Renal pelvis (tissue), 1 donor: ENCODE measurements at regions not wholly inside any gene's neighbourhood (a gene's known extent, or its start where the extent isn't known, plus 50 kb on each side); places are given as distances from the start of the nearest gene placed in this dataset.
A peak's percentile ranks its signal among the peaks of the same experiment; 100 is the strongest.

Experiments used
- DNase-seq: peaks from one replicate; pipeline ENCODE4 v3.0.0-alpha.2; 2013

DNA sequence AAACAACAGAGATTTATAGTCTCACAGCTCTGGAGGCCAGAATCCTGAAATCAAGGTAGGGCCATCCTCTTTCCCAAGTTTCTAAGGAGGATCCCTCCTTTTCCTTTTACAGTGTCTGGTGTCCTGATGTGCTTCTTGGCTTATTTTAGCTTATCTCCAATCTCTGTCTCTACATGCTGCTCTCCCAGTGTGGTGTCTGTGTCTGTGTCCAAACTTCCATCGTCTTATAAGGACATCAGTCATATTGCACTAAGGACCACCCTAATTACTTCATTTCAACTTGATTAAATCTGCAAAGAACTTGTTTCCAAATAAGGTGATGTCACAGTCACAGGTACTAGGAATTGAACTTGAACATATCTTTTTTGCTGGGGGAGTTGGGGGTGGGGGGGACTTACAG lies 529.6 kb downstream of the DHX35 start:
- DNase-seq: no peak

DNA sequence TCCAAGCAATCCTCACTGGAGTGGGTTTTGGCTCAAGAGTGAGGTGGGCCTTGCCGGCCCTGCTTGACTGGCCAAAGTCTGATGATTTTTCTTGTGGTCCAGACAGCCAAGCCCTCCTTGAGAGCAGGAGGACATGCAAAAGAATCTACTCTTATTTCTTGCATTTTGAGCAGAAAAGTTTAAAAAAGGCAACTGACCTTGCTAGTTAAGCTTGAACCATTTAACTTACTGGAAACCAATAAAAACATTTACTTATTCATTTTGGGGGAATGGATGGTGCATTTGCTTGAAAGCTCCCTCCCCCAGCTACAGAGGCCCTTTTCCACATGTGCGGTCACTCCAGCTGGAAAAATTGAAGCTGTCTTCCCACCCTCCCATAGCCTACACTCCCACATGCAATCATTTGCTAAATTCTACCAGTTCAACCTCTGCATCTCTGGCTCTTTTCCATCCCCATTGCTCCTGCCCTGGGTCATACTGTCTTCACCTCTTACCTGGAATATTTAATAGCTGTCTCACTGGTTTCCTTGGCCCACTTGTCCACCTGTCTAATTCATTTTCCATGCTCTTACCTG lies 527.9 kb downstream of the DHX35 start:
- no peak for DNase-seq

DNA sequence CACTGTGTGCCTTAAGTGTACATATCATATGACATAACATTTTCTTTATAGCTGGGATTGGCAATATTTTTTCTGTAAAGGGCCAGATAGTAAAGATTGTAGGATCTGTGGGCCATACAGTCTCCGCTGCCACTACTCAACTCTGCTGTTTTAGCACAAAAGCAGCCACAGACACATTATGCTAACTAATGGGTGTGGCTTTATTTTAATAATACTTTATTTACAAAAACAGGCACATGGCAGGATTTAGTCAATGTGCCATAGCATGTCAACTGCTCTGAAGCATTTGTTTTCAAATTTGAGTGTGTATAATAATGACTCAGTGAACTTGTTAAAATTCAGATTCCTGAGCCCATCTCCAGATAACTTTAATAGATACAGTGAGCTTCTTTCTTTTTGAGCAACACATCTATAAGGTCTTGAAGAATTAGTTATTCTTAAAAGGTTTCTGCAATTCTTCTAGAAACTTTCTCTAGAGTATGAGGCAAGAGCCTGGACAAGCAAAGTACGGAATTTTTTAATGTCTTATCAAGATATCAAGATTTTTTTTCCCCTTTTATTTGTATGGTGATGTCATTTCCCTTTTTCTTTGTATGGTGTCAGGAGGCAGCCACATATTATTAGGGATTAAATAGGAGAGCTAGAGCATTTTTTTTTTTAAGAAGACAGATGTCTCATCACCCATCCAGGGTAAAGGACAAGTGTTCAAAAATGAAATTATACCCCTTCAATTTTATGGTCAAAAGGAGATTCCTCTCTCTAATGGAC lies 518.3 kb downstream of the DHX35 start:
- no peak for DNase-seq

DNA sequence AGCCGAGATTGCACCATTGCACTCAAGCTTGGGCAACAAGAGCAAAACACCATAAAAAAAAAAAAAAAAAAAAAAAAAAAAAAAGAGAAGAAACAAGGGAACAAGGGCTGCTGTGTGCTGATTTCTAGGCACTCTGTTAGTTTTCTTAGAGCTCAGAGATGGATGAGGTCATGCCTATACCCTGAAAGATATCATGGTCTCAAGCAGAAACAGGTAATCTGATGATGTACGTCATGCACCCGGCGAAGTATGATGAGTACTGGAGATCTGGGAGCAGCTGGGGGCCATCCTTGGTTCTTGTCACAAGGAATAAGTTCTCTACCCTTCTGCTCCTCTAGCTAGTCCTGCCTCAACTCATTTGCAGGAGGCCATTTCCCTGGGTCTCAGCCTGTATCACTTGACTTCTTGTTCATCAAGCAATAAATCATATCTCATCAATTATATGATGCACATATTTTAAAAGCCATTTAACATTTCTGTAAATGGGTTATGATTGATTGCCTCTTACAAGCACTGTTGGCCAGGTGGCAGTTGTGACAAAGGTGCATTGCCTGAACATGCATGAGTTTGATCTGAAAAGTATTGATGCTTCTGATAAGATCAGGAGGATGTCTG lies 517.2 kb downstream of the DHX35 start:
- no peak for DNase-seq

DNA sequence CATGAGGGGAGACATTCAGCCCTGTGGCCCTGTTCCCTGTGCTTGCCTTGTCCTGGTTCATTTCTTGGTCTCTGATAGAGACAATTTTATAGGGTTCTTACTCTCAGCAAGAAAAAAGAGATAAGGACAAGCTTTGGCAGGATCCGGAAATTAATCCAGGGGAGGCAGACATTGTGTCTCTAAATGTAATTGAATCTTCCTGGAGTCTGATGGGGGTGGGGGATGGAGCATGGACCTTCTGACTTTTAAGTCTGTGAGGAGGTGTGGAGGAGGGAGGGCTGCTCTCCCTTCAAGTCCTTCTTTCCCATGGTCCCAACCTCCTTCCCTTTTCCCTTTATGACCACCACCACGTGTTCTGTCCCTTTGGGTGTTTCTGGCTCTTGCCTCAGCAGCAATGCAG lies 512.7 kb downstream of the DHX35 start:
- peak; percentile 60 for DNase-seq

DNA sequence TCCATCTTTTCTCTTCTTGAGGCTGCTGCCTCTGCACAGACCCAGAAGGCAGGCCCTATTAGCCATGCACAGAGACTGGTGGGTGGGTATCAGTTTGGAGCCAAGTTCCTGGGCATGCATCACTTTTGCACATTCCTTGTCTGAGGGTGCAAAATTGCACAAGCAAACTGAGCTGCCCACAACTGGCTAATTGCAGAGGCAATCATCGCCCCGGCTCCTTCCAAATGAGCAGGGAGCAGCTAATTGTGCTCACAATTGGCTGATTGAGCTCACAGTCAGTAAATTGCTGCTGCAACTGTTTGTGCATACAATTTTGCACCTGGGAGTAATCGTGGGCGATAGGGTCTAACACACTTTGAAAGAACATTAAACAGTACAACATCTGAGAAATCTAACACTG lies 511.4 kb downstream of the DHX35 start:
- DNase-seq: no peak

DNA sequence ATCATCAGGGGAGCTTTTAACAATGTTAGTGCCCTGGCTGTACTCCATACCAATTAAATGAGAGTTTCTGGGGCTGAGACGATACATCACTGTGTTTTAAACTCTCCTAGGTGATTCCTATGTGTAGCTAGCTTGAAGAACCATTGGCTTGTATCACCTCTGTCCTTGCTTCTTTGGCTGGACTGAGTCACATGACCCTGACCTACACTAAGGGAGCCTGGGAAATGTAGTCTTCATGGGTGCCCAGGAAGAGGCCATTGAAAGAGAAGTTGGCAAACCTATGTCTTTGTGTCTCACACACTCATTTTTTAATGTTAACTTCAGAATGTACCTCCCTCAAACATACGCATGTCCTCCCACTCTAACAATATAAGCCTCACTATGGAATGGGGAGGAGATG lies 506.6 kb downstream of the DHX35 start:
- DNase-seq: no peak

DNA sequence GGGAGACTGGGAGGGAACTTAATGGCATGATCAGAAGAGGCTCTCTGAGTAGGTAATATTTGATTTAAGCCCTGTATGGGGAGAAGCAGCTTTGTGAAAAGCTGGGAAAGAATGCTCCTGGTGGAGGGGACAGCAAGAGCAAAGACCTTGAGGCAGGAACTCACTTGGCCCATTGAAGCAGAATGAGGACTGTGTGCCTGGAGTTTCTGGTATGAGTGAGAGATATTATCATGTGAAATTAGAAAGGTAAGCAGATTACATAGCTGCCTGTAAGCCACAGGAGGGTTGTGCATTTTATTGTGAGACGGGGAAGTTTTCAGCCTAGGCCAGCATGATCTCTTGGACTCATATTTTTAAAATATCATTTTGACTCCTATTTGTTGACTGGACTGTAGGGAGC lies 502.1 kb downstream of the DHX35 start:
- DNase-seq: no peak

DNA sequence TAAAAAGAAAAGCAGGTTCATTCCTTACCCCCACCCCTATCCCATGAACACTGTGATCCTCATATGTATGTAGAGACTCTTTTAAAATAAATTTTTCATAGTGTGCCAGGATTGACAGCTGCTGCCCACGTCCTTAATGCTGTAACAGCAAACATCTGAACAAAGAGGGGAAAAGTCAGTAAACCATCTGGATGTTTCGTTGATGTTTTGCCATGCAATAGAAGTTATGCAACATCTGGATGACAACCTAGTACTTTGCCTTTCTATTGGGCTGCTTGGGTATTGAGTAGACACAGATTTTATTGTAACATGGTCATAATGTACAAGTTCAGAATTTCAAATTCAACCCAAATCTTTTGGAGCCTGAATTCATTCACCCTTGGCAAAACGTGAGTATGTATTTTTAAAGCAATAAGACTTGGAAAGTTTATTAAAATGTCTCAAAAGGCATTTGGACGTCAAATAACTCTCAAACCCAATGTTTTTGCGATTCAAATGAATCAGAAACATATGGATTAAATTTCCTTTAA lies 500.3 kb downstream of the DHX35 start:
- no peak for DNase-seq

DNA sequence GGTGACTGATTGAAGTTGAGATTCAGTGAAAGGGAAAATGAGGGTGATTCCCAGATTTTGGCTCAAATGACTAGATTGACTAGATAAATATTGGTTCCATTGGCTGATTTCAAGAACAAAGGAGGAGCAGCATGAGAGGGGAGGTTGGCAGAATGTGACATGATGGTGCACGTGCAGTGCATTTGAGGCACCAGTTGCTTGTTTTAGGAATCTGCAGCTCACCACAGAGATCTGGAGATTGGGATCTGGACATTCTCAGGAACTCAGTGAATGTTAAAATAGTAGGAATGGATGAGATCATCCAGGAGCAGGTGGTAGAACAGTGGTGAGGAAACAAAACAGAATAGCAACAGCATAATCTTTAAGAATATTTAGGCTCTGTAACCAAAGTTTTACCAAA lies 496.3 kb downstream of the DHX35 start:
- no peak for DNase-seq

DNA sequence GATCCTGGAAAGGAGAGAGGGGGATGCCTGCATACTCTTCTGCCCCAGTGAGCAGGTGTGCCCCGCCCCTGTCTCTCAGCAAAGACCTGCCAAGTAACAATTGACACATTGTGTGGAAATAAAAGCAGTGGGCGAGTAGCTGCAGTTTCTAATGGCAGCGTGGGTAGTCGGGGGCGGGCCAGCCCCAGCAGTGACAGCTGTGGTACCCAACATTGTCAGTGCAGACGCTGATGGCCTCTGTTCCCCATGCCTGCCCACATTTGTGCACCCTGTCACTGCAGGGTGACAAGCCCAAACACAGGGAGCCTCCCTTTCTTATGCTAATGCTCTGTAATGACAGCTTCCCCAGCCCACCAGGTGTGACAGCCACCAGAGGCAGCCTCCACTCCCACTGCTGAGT lies 491.7 kb downstream of the DHX35 start:
- DNase-seq: peak; percentile 16

DNA sequence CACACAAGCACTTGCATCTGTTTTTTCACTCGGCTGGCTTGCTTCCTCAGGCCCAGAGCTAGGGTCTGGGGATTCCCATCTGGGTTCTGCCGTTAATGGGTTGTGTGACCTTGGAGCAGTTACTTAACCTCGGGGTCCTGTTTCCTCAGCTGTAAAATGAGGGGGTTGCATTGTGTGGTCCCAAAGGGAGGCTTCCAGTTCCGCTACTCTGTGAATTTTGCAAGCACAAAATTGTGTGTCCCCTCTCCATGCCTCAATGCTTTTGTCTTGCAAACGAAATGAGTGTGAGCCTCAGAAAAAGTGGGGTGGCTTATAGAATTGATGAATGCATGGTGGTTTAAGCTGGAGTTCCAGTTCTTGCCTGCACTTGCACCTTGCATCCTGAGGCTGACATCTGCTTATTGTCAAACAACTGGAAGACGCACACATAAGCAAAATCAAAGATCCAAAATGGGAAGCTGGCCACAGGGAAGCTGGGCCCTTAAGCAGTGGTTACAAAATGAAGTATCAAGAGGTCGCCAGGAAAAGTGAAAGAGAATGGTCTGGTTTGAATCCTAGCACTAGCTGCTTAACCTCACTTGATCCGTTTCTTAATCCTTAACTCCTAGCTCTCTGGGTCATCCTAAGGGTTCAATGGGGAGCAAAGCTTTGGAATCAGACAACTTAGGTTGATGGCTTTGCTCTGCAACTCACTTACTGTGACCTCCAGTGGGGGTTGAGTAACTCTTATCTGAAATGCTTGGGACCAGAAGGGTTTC lies 490.6 kb downstream of the DHX35 start:
- no peak for DNase-seq

DNA sequence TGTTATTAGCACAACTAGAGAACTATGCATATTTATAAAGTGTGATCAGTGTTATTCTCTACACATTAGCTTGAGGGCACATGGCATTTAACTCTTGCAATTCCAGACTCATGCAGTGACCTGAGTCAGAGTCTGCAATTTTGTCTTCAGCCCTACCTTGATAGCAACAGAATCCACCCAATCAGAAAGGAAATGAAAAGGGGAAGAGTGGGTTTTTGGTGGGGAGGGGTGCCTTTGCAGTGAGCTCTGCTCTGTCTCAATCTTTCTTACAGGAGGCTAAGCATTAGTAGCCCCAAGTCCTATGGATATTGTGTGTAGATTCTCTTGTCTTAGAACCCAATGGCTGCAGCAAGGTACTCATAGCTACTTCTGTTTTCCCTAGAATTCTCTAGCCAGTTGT lies 489.2 kb downstream of the DHX35 start:
- no peak for DNase-seq

DNA sequence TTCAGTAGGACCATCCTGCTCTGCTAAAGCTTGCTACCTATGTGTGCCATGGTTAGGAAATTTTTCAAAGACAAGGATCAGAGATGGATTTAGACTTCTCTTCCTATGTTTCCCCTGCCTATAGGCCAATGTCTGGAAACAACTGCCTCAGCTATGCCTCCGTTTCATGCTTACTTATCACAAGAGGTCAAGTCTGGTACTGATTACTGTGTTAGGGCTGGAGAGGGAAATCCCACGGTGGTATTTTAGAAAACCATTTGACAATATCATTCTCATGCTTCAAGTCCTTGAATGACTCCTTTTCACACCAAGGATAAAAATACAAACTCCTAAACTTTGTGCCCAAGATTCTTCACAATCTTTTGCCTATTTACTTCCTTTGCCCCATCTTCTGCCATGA lies 484.3 kb downstream of the DHX35 start:
- no peak for DNase-seq

DNA sequence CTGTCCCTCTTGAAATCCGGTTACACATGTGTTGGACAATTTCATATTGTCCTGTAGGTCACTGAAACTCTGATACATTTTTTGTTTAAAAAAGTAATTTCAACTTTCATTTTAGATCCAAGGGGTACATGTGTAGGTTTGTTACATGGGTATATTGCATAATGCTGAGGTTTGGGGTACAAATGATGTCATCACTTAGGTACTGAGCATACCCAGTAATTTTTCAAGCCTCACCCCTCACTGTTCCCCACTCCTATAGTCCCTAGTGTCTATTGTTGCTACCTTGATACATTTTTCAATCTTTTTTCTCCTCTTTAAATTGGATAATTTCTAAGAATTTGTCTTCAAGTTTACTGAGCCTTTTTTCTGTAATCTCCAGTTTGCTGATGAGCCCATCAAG lies 483.0 kb downstream of the DHX35 start:
- no peak for DNase-seq

DNA sequence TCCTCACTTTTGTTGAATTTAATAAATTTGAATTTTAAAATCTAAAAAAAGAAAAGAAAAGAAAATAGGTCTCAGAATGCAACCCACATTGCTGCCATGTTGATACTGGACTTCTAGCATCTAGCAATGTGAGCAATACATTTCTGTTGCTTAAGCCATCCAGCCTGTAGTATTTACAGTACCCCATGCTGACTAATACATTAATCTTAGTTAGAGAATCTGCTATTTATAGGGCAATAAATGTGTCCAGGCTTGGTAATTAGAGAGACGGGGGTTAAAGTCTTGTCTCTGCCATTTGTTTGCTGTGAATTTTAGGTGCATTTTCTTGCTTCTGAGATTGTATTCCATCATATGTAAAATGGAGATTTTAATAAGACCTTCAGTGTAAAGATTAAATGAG lies 471.3 kb downstream of the DHX35 start:
- no peak for DNase-seq

DNA sequence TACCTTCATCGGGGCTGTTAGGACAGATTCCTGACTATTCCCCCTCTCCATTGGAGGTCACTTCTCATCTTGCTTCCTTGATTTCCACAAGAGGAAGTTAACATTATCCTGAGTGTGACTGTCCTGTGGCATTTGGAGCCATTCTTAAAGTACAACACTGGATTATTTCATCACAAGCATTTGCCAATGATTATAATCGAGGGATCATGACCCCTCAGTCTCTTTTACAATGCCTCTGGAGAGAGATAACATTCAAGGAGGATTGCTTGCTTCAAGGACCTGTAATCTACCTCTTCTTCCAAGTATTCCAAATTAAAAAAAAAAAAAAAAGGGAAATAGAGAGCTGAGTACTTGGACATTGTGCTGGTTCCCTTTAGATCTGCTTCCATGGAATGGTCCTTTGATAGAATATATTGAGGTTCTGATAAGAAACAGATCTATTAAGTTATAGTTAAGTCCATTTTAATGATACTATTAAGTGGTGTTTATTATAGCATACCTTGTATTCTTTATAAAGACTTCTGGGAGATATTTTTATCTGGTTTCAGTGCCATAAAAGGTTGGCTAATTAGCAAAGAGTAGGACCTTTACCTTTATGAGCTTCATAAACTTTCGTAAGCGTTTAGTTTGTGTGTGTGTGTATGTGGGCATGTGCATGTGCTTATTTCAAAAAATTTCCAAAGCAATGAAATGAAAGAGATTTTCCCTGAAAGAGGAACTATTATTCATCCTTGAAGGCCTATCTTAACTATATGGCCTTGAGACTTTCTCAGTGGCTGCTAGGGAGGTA lies 469.1 kb downstream of the DHX35 start:
- DNase-seq: no peak

DNA sequence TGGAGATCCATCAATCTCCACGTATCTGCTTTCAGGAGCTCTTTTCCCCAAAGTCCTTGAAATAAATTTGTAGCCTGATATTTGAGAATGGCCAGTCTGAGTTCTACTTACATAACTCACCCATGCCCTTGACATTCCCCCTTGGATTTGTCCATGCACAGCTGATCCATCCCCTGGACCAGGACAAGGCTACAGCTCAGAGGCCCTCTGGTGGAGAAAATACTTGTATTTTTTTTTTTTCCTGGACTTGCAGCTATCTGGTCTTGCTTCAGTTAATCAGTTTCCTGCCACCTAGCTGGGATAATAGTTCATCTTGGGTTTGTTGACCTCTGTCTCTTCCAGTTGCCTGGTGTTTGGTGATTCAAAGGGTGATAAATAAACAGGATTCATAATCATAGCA lies 467.6 kb downstream of the DHX35 start:
- DNase-seq: peak; percentile 15

DNA sequence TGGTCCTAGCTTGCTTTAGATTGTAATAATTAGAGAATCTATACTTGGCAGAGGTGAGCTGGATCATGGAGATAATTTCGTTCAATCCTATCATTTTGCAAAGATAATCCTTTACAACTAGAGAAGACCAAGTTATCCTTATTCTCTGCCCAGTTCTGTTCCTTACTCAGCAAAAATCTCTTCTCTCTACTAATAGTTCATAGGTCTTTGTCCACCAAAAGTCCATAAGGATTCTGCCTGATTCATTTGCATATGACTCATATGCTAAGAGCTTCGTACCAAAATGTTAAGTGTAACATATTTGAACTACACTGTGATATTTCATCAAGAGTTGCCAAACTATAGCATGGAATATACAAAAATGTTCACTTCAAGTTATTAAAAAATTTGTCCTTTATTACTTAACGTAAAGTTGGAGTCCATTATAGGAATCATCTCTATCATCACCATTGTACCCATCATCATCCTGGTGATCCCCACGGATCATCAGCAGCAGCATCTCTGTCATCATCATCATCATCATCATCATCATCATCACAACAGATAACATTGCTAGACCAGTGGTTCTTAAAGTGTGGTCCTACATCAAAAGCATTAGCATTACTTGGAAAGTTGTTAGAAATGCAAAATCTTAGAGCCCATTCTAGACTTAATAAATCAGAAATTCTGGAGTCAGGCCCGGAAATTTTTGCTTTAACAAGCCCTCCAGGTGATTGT lies 463.0 kb downstream of the DHX35 start:
- no peak for DNase-seq

DNA sequence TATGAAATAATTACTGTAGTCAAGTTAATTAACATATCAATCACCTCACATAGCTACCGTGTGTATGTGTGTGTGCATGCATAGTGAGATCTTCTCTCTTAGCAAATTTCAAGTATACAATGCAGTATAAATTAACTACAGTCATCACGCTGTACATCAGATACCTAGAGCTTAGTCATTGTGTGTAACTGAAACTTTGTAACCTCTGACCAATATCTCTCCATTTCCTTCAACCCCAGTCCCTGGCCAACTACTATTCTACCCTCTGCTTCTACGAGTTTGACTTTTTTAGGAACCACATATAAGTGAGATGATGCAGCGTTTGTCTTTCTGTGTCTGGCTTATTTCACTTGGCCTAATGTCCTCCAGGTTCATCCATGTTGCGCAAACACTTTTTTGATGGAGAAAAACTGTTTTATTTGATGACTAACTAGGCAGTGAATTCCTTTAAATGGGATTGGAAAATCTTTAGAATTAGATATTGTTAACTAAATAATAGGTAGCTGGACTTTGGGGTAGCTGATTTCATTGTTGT lies 459.5 kb downstream of the DHX35 start:
- no peak for DNase-seq

DNA sequence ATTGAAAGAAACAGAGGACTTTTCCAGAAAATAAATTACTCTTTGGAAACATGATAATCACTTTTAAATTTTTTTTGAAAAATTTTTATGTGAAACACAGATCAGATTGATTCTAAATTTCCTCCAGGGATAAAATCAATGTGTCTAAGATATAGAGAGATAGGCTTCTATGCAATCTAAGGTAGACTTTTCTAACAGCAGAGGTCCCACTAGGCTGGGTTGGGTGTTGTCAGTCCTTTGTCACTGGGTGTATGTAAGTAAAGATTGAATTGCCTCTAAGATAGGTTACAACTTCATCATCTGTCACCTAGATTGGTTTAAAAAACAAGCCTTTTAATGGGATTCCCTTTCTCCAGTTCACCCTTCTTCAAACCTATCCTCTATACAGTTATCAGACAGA lies 449.9 kb downstream of the DHX35 start:
- no peak for DNase-seq
